Panc1 (cell line): ENCODE measurements at regions not wholly inside any gene's neighbourhood (a gene's known extent, or its start where the extent isn't known, plus 50 kb on each side); places are given as distances from the start of the nearest gene placed in this dataset.

Experiments
- ATAC-seq: fragments of 200-7000 bp; cut with Tn5 transposase; 2 replicates; pipeline ENCODE4 v1.9.1; 2020; ENCODE audit warnings: mild to moderate bottlenecking, moderate library complexity
- BruUV-seq: library from RNA; stranded (reverse); fragments of 400-500 nt; replicated peaks from 2 replicates; lab custom pipeline; 2021; lab: Mats Ljungman, UMichigan
- CTCF ChIA-PET: fragments of 300-600 bp; sonication (Branson Sonifier 250); formaldehyde crosslinking; loops from one replicate; lab custom pipeline; 2022; ENCODE audit warnings: antibody characterized with exemption; lab: Charles Lee
- POLR2A ChIA-PET: fragments of 300-600 bp; sonication (Branson Sonifier 250); formaldehyde crosslinking; loops from one replicate; lab custom pipeline; 2022; ENCODE audit warnings: antibody characterized with exemption; lab: Charles Lee
- DNase-seq: peaks from one replicate; pipeline ENCODE4 v3.0.0-alpha.2; 2010; ENCODE audit warnings: low read depth, low spot score
- H3K27ac ChIP-seq: 2 replicates; pipeline ENCODE4 v1.5.1; 2011; ENCODE audit warnings: mild to moderate bottlenecking, low read length, inconsistent platforms
- H3K27me3 ChIP-seq: fragments of 200-500 bp; sonication (Bioruptor generic); 2 replicates; pipeline ENCODE4 v1.6.0; 2014; ENCODE audit warnings: low read length, inconsistent platforms; ENCODE audit not compliant: control insufficient read depth, insufficient read depth
- H3K36me3 ChIP-seq: fragments of 200-500 bp; sonication (Bioruptor generic); 2 replicates; pipeline ENCODE4 v1.5.1; 2014; ENCODE audit warnings: inconsistent platforms, mild to moderate bottlenecking, low read length, moderate library complexity; ENCODE audit not compliant: control insufficient read depth, insufficient read depth
- H3K4me1 ChIP-seq: 2 replicates; pipeline ENCODE4 v1.5.1; 2011; ENCODE audit warnings: inconsistent platforms, mild to moderate bottlenecking, low read length, moderate library complexity; ENCODE audit not compliant: control insufficient read depth, insufficient read depth
- H3K4me3 ChIP-seq, 2 experiments: 2 replicates each; pipeline ENCODE4 v1.5.1; 2011 to 2012; ENCODE audit warnings: low read depth in 2 of 2, low read length in 2 of 2, mild to moderate bottlenecking in 2 of 2, inconsistent platforms in 1 of 2, moderate library complexity in 1 of 2
- H3K9me3 ChIP-seq: fragments of 200-500 bp; sonication (Bioruptor generic); 2 replicates; pipeline ENCODE4 v1.5.1; 2014; ENCODE audit warnings: low read depth, mild to moderate bottlenecking, inconsistent platforms, low read length, moderate library complexity; ENCODE audit not compliant: control insufficient read depth, insufficient read depth
- POLR2AphosphoS5 ChIP-seq: IDR thresholded peaks from 2 replicates; pipeline ENCODE4 v1.6.1; 2012; ENCODE audit warnings: mild to moderate bottlenecking, low read depth, low read length, moderate library complexity
- SIN3A ChIP-seq: IDR thresholded peaks from 2 replicates; pipeline ENCODE4 v1.6.1; 2012; ENCODE audit warnings: low read depth, mild to moderate bottlenecking, low read length, moderate library complexity, borderline replicate concordance; ENCODE audit not compliant: insufficient read depth
- TCF7L2 ChIP-seq: IDR thresholded peaks from 2 replicates; pipeline ENCODE4 v1.6.1; 2011; ENCODE audit warnings: mild to moderate bottlenecking, low read depth, low read length, inconsistent platforms
- in situ Hi-C: cut with HindIII; loops from 2 replicates; pipeline ENCODE4 v1.10.0; 2016; ENCODE audit warnings: low sequenced_read_pairs, low pct_unique_long_range_greater_than_20kb
- intact Hi-C: fragments of 100-400 bp; cut with micrococcal nuclease; formaldehyde crosslinking; loops from one replicate; pipeline ENCODE4 v1.10.0; 2022; ENCODE audit not compliant: unreplicated experiment
- TF ChIP-seq, protein P1 (sequence below): fragments of 450-650 bp; IDR thresholded peaks from 2 replicates; pipeline ENCODE4 v1.5.1; 2017; ENCODE audit warnings: mild to moderate bottlenecking
- TF ChIP-seq, protein P2 (sequence below), 2 experiments: IDR thresholded peaks; 2 replicates each; pipeline ENCODE4 v1.6.1; 2011 to 2012; ENCODE audit warnings: low read depth in 2 of 2, control low read depth in 1 of 2, low read length in 1 of 2, mild to moderate bottlenecking in 1 of 2, moderate library complexity in 1 of 2; ENCODE audit not compliant: insufficient read depth in 1 of 2

DNA sequence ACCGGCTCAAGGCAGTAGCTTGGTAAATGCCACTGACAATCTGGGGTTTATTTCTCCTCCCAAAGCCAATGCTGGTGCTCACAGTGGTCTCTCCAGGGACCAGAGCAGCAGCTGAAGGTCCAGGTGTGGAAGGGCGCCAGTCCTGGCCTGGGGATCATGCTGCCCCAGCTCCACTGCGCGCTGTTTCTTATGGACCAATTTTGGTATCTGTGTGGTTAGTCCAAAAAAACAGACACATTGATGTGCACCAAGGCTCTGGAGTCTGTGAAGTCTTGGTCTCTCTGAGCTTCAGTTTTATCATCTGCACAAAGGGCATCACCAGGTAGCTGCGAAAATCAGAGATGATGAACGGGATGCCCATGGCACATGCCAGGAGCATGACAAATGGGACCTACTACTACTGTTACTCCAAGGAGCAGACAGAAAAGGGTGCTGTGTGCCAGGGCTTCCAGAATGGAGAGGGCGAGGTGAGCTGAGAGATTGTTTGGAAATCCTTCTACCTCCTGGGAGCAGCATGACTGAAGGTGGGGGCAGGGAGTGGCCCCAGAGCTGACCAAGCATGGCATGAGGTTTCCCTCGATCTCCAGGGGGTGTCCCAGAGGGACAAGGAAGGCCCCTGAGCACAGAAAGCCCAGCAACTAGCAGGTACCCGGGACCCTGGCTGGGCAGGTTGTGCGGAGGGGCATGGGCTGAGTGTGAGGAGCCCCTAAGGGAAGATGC is 134.3 kb upstream of the PRR20G start:
- Histone ChIP-seq H3K4me1 (no peaks in the 10 kb centered on the region), H3K36me3 (no peaks in the 10 kb centered on the region), H3K4me3 (no peak overlapping the region), H3K27me3 (peaks cover 27% of the 10 kb centered on the region), H3K27ac (no peak overlapping the region), H3K9me3 (no peaks in the 10 kb centered on the region)
- intact Hi-C loops: no loop called here
- BruUV-seq: no TSS peak
- TF ChIP-seq POLR2AphosphoS5: no peak
- TF ChIP-seq, protein P1, sequence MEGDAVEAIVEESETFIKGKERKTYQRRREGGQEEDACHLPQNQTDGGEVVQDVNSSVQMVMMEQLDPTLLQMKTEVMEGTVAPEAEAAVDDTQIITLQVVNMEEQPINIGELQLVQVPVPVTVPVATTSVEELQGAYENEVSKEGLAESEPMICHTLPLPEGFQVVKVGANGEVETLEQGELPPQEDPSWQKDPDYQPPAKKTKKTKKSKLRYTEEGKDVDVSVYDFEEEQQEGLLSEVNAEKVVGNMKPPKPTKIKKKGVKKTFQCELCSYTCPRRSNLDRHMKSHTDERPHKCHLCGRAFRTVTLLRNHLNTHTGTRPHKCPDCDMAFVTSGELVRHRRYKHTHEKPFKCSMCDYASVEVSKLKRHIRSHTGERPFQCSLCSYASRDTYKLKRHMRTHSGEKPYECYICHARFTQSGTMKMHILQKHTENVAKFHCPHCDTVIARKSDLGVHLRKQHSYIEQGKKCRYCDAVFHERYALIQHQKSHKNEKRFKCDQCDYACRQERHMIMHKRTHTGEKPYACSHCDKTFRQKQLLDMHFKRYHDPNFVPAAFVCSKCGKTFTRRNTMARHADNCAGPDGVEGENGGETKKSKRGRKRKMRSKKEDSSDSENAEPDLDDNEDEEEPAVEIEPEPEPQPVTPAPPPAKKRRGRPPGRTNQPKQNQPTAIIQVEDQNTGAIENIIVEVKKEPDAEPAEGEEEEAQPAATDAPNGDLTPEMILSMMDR: no peak
- TF ChIP-seq SIN3A: no peak
- in situ Hi-C loops: no loop called here
- ChIA-PET CTCF (interaction anchor here (0.6 kb wide), 1 partner anchor 439 kb away, joined by 3 read pairs; the partner anchor contains the start of gene PLXNA1), POLR2A (no interaction called here)
- ATAC-seq (no peak), DNase-seq (no peak)

DNA sequence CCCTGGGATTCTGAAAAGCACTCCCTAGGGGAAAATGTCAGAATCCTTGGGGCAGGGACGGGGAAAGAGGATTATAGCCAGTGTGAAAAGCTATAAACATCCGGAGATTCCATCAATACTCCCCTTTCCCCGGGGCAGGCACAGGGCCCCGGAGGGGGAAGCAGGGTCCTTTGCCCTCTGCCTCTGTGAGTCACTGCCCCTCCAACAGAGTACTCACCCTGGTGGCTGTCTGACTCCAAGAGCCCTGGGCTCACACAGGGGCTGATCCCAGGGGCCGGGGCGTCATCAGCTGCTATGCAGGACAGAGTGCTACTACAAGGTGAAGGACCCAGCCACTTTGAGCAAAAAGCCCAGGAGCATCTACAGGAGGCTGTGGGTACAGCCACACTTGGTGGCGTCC is 133.0 kb upstream of the PRR20G start:
- POLR2A ChIA-PET: no interaction called here
- no peak overlapping the region for H3K27ac ChIP-seq
- no peaks in the 10 kb centered on the region for H3K9me3 ChIP-seq
- TF ChIP-seq SIN3A (no peak), POLR2AphosphoS5 (no peak), TCF7L2 (no peak)
- TF ChIP-seq, protein P2, sequence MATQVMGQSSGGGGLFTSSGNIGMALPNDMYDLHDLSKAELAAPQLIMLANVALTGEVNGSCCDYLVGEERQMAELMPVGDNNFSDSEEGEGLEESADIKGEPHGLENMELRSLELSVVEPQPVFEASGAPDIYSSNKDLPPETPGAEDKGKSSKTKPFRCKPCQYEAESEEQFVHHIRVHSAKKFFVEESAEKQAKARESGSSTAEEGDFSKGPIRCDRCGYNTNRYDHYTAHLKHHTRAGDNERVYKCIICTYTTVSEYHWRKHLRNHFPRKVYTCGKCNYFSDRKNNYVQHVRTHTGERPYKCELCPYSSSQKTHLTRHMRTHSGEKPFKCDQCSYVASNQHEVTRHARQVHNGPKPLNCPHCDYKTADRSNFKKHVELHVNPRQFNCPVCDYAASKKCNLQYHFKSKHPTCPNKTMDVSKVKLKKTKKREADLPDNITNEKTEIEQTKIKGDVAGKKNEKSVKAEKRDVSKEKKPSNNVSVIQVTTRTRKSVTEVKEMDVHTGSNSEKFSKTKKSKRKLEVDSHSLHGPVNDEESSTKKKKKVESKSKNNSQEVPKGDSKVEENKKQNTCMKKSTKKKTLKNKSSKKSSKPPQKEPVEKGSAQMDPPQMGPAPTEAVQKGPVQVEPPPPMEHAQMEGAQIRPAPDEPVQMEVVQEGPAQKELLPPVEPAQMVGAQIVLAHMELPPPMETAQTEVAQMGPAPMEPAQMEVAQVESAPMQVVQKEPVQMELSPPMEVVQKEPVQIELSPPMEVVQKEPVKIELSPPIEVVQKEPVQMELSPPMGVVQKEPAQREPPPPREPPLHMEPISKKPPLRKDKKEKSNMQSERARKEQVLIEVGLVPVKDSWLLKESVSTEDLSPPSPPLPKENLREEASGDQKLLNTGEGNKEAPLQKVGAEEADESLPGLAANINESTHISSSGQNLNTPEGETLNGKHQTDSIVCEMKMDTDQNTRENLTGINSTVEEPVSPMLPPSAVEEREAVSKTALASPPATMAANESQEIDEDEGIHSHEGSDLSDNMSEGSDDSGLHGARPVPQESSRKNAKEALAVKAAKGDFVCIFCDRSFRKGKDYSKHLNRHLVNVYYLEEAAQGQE (IDR thresholded peaks at IDR 0.05; ENCODE audit: insufficient read depth in 1 of 2, low read depth in 2 of 2, low read length in 1 of 2): no peak
- TF ChIP-seq, protein P1: no peak
- CTCF ChIA-PET: no interaction called here
- DNase-seq (no peak), ATAC-seq (no peak)
- H3K27me3 ChIP-seq: peaks cover 39% of the 10 kb centered on the region
- H3K4me1 ChIP-seq: no peaks in the 10 kb centered on the region
- BruUV-seq: no TSS peak
- intact Hi-C loops: no loop called here
- in situ Hi-C loops: no loop called here
- H3K36me3 ChIP-seq: no peaks in the 10 kb centered on the region
- H3K4me3 ChIP-seq: no peak overlapping the region
